H1 (cell line): ENCODE measurements at regions not wholly inside any gene's neighbourhood (a gene's known extent, or its start where the extent isn't known, plus 50 kb on each side); places are given as distances from the start of the nearest gene placed in this dataset.

Experiments used
- CTCF ChIA-PET: fragments of 300-600 bp; sonication (Branson Sonifier 250); formaldehyde crosslinking; loops from one replicate; lab custom pipeline; 2021; ENCODE audit not compliant: partially characterized antibody; lab: Charles Lee
- POLR2A ChIA-PET: fragments of 300-600 bp; sonication (Branson Sonifier 250); formaldehyde crosslinking; loops from one replicate; lab custom pipeline; 2021; ENCODE audit warnings: inconsistent platforms; ENCODE audit not compliant: partially characterized antibody; lab: Charles Lee
- DNase-seq, 2 experiments: peaks; one replicate each; pipeline versions ENCODE4 v3.0.0 to v3.0.0-alpha.2; 2010 to 2022; ENCODE audit warnings: low spot score in 2 of 2, low read depth in 1 of 2, mixed read lengths in 1 of 2
- FAIRE-seq: peaks from 2 replicates; lab custom pipeline; 2011; peaks lifted over from hg19 to GRCh38; lab: Jason Lieb, UNC
- H2AFZ ChIP-seq: 2 replicates; pipeline ENCODE4 v1.8.1; 2012; ENCODE audit warnings: low read length, inconsistent platforms
- H2AK5ac ChIP-seq: 2 replicates; pipeline ENCODE4 v1.6.1; 2013; ENCODE audit warnings: low read depth, low read length
- H2BK120ac ChIP-seq: replicated peaks from 2 replicates; pipeline ENCODE3; 2013; ENCODE audit warnings: low read depth, low read length, inconsistent platforms
- H2BK12ac ChIP-seq: 2 replicates; pipeline ENCODE4 v1.6.1; 2013; ENCODE audit warnings: low read depth, low read length
- H2BK15ac ChIP-seq: 2 replicates; pipeline ENCODE4 v1.6.1; 2013; ENCODE audit warnings: low read length
- H2BK20ac ChIP-seq: 2 replicates; pipeline ENCODE4 v1.6.1; 2013; ENCODE audit warnings: low read length
- H2BK5ac ChIP-seq: 2 replicates; pipeline ENCODE4 v1.6.1; 2013; ENCODE audit warnings: low read depth, low read length
- H3K14ac ChIP-seq: 2 replicates; pipeline ENCODE4 v1.6.1; 2013; ENCODE audit warnings: inconsistent platforms; ENCODE audit not compliant: insufficient read length
- H3K18ac ChIP-seq: 2 replicates; pipeline ENCODE4 v1.6.1; 2013; ENCODE audit warnings: low read length; ENCODE audit errors: extremely low read depth
- H3K23ac ChIP-seq: 2 replicates; pipeline ENCODE4 v1.6.1; 2013; ENCODE audit warnings: inconsistent platforms; ENCODE audit not compliant: insufficient read length
- H3K23me2 ChIP-seq: 2 replicates; pipeline ENCODE4 v1.6.1; 2013; ENCODE audit warnings: low read depth, low read length
- H3K27ac ChIP-seq: 2 replicates; pipeline ENCODE4 v1.6.1; 2011; ENCODE audit warnings: low read depth, low read length, inconsistent platforms
- H3K27me3 ChIP-seq, 4 experiments: replicated peaks in 1 of 4; 1 replicate in 1 of 4; 2 replicates in 3 of 4; pipeline versions ENCODE4 v1.6.1 to v1.8.1; 2011 to 2013; ENCODE audit warnings: low read length in 3 of 4, mild to moderate bottlenecking in 3 of 4, inconsistent platforms in 2 of 4, mixed read lengths in 2 of 4, moderate library complexity in 1 of 4; ENCODE audit not compliant: control insufficient read depth in 3 of 4, insufficient read depth in 3 of 4; ENCODE audit errors: extremely low read depth in 1 of 4
- H3K36me3 ChIP-seq, 4 experiments: 2 replicates each; pipeline versions ENCODE4 v1.6.1 to v1.8.1; 2011 to 2013; ENCODE audit warnings: mild to moderate bottlenecking in 4 of 4, low read length in 3 of 4, moderate library complexity in 2 of 4, control low read depth in 1 of 4, inconsistent platforms in 1 of 4; ENCODE audit not compliant: insufficient read depth in 4 of 4, control insufficient read depth in 2 of 4
- H3K4ac ChIP-seq: replicated peaks from 2 replicates; pipeline ENCODE3; 2013; ENCODE audit warnings: low read length, low read depth, mixed read lengths, inconsistent platforms; ENCODE audit not compliant: insufficient read length
- H3K4me1 ChIP-seq, 4 experiments: replicated peaks in 1 of 4; 1 replicate in 1 of 4; 2 replicates in 3 of 4; pipeline versions ENCODE4 v1.6.1 to v1.8.1; 2011 to 2013; ENCODE audit warnings: low read length in 3 of 4, inconsistent platforms in 2 of 4, mixed read lengths in 1 of 4; ENCODE audit not compliant: insufficient read depth in 4 of 4, control insufficient read depth in 3 of 4
- H3K4me2 ChIP-seq, 2 experiments: 2 replicates each; pipeline versions ENCODE4 v1.6.1 to v1.8.1; 2011 to 2013; ENCODE audit warnings: low read depth in 2 of 2, low read length in 2 of 2, control low read depth in 1 of 2, inconsistent platforms in 1 of 2, mild to moderate bottlenecking in 1 of 2; ENCODE audit not compliant: insufficient read depth in 1 of 2
- H3K4me3 ChIP-seq, 4 experiments: fragments of 200-600, 300-600 bp in 1 of 4; sonication (generic), shearing (Covaris generic), sonication (Bioruptor Twin) in 1 of 4; 2 replicates each; pipeline versions ENCODE4 v1.5.1 to v1.8.1; 2011 to 2016; ENCODE audit warnings: low read length in 4 of 4, low read depth in 3 of 4, control low read depth in 2 of 4, inconsistent platforms in 2 of 4, mild to moderate bottlenecking in 2 of 4, mixed read lengths in 1 of 4, moderate library complexity in 1 of 4; ENCODE audit not compliant: insufficient read depth in 2 of 4; ENCODE audit errors: extremely low read depth in 1 of 4
- H3K56ac ChIP-seq: replicated peaks from 2 replicates; pipeline ENCODE3; 2013; ENCODE audit warnings: low read depth, mild to moderate bottlenecking, mixed read lengths, low read length, inconsistent platforms; ENCODE audit not compliant: insufficient read length
- H3K79me1 ChIP-seq: 2 replicates; pipeline ENCODE4 v1.6.1; 2013; ENCODE audit warnings: low read depth, low read length, control low read depth
- H3K79me2 ChIP-seq, 2 experiments: 2 replicates each; pipeline versions ENCODE4 v1.6.1 to v1.8.1; 2012 to 2013; ENCODE audit warnings: low read length in 2 of 2, mild to moderate bottlenecking in 2 of 2, inconsistent platforms in 1 of 2; ENCODE audit not compliant: insufficient read depth in 2 of 2, control insufficient read depth in 1 of 2
- H3K9ac ChIP-seq, 4 experiments: replicated peaks in 1 of 4; 1 replicate in 1 of 4; 2 replicates in 3 of 4; pipeline versions ENCODE4 v1.6.1 to v1.8.1; 2011 to 2013; ENCODE audit warnings: low read depth in 3 of 4, low read length in 3 of 4, control low read depth in 2 of 4, mild to moderate bottlenecking in 2 of 4, moderate library complexity in 2 of 4, inconsistent platforms in 1 of 4; ENCODE audit errors: extremely low read depth in 1 of 4
- H3K9me3 ChIP-seq, 2 experiments: 2 replicates each; pipeline versions ENCODE4 v1.6.1 to v1.8.1; 2012 to 2013; ENCODE audit warnings: mild to moderate bottlenecking in 2 of 2, moderate library complexity in 2 of 2, control low read depth in 1 of 2, inconsistent platforms in 1 of 2, low read depth in 1 of 2, low read length in 1 of 2, mixed read lengths in 1 of 2; ENCODE audit not compliant: insufficient read depth in 2 of 2
- H4K20me1 ChIP-seq, 2 experiments: replicated peaks in 1 of 2; 2 replicates each; pipeline versions ENCODE3 to v1.8.1; 2011 to 2013; ENCODE audit warnings: inconsistent platforms in 2 of 2, low read length in 2 of 2, mild to moderate bottlenecking in 1 of 2; ENCODE audit not compliant: insufficient read depth in 2 of 2, control insufficient read depth in 1 of 2
- H4K5ac ChIP-seq: 2 replicates; pipeline ENCODE4 v1.6.1; 2013; ENCODE audit warnings: low read length, low read depth, mixed read lengths, inconsistent platforms; ENCODE audit not compliant: insufficient read length
- H4K8ac ChIP-seq: 2 replicates; pipeline ENCODE4 v1.8.0; 2013; ENCODE audit warnings: mild to moderate bottlenecking, moderate library complexity, low read length, inconsistent platforms; ENCODE audit not compliant: insufficient read depth; ENCODE audit errors: extremely low read depth
- H4K91ac ChIP-seq: replicated peaks from 2 replicates; pipeline ENCODE3; 2013; ENCODE audit warnings: low read length, mixed read lengths, inconsistent platforms; ENCODE audit not compliant: insufficient read length
- BCL11A ChIP-seq, 2 experiments: IDR thresholded peaks; one replicate each; pipeline ENCODE4 v1.6.1; 2011; ENCODE audit warnings: low read depth in 2 of 2, low read length in 2 of 2, mild to moderate bottlenecking in 2 of 2
- CHD1 ChIP-seq: IDR thresholded peaks from 2 replicates; pipeline ENCODE4 v1.6.1; 2012; ENCODE audit warnings: low read depth, low read length, improper control_type of control experiment
- CHD2 ChIP-seq: IDR thresholded peaks from 2 replicates; pipeline ENCODE4 v1.6.1; 2012; ENCODE audit warnings: low read length, improper control_type of control experiment
- KDM5A ChIP-seq: fragments of 200-600 bp; IDR thresholded peaks from 2 replicates; pipeline ENCODE4 v1.7.1; 2012; ENCODE audit warnings: mild to moderate bottlenecking, low read length, inconsistent platforms, mixed read lengths
- NANOG ChIP-seq: IDR thresholded peaks from 2 replicates; pipeline ENCODE4 v1.6.1; 2011; ENCODE audit warnings: low read length, low read depth, mild to moderate bottlenecking, inconsistent platforms; ENCODE audit not compliant: insufficient read depth, poor library complexity, severe bottlenecking
- SIN3A ChIP-seq, 2 experiments: IDR thresholded peaks in 1 of 2; conservative IDR thresholded peaks in 1 of 2; 2 replicates each; pipeline ENCODE4 v1.6.1; 2011 to 2012; ENCODE audit warnings: low read length in 2 of 2, improper control_type of control experiment in 1 of 2, low read depth in 1 of 2, mild to moderate bottlenecking in 1 of 2
- SIRT6 ChIP-seq: IDR thresholded peaks from one replicate; pipeline ENCODE4 v1.7.1; 2012; ENCODE audit warnings: low read length, inconsistent platforms
- SP1 ChIP-seq: IDR thresholded peaks from 2 replicates; pipeline ENCODE4 v1.6.1; 2011; ENCODE audit warnings: low read depth, low read length
- SP2 ChIP-seq: IDR thresholded peaks from 2 replicates; pipeline ENCODE4 v1.6.1; 2012; ENCODE audit warnings: mild to moderate bottlenecking, low read length, inconsistent platforms
- ZNF274 ChIP-seq: IDR thresholded peaks from 2 replicates; pipeline ENCODE4 v1.7.0; 2012; ENCODE audit warnings: low read length, borderline replicate concordance; ENCODE audit errors: extremely low read depth
- WGBS, 2 experiments: shearing (Covaris generic) in 1 of 2; methylation state at CpG; one replicate each; pipeline versions ENCODE4 v1.1.6 to v1.1.7; 2013 to 2015; ENCODE audit warnings: low lambda C conversion rate in 2 of 2, mixed read lengths in 2 of 2, inconsistent platforms in 1 of 2, low coverage in 1 of 2, missing lambda C conversion rate in 1 of 2; ENCODE audit not compliant: insufficient replicate concordance in 2 of 2, insufficient coverage in 1 of 2, insufficient read length in 1 of 2; ENCODE audit errors: extremely low coverage in 1 of 2, missing lambda C conversion rate in 1 of 2; 5-methylcytosine and 5-hydroxymethylcytosine counted together
- TF ChIP-seq, protein P1 (sequence below): IDR thresholded peaks from 2 replicates; pipeline ENCODE4 v1.6.1; 2011; ENCODE audit warnings: low read length, improper control_type of control experiment

DNA sequence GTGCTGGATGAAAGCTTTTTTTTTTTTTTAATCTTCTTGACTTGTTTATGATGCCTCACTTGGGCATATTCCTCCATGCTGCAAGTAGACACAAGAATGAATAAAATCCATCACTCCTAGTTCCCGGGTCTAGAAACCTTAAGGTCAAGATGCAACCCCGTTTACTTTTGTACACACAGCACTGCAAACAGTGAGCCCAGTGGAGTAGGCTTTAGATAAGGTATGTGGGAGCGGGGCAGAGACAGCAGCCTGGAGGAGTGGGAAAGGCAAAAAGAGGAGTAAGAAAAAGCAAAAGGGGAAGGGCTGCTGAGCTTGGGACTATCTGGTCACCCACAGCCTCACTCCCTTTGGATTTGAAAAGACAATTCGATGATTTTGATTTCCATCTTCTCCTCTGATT is 429.8 kb upstream of the ARGLU1 start:
- Histone ChIP-seq H2BK20ac (no peak overlapping the region), H3K4me1 (no peaks in the 10 kb centered on the region), H2BK120ac (no peak overlapping the region), H3K4me3 (no peak overlapping the region), H3K9ac (no peak overlapping the region), H3K18ac (no peak overlapping the region), H4K5ac (no peak overlapping the region), H4K91ac (no peak overlapping the region), H2BK5ac (no peak overlapping the region), H4K20me1 (no peaks in the 10 kb centered on the region), H2AK5ac (no peak overlapping the region), H3K27me3 (no peaks in the 10 kb centered on the region), H2BK15ac (no peak overlapping the region), H3K4me2 (no peak overlapping the region), H2AFZ (no peak overlapping the region), H3K36me3 (no peaks in the 10 kb centered on the region), H3K79me1 (no peaks in the 10 kb centered on the region), H3K56ac (no peak overlapping the region), H3K14ac (no peak overlapping the region), H3K9me3 (no peaks in the 10 kb centered on the region), H3K79me2 (no peaks in the 10 kb centered on the region), H4K8ac (no peak overlapping the region), H3K27ac (no peak overlapping the region), H3K4ac (no peak overlapping the region), H2BK12ac (no peak overlapping the region), H3K23me2 (no peaks in the 10 kb centered on the region), H3K23ac (no peak overlapping the region)
- WGBS, 2 experiments = 94% methylated on average over 3 of the region's 4 CpGs; no CpG with 5 or more reads in 1 of the 2 experiments
- FAIRE-seq = no peak
- POLR2A ChIA-PET = no interaction called here
- no peak for DNase-seq
- CTCF ChIA-PET = no interaction called here
- TF ChIP-seq NANOG = no peak
- TF ChIP-seq, protein P1, sequence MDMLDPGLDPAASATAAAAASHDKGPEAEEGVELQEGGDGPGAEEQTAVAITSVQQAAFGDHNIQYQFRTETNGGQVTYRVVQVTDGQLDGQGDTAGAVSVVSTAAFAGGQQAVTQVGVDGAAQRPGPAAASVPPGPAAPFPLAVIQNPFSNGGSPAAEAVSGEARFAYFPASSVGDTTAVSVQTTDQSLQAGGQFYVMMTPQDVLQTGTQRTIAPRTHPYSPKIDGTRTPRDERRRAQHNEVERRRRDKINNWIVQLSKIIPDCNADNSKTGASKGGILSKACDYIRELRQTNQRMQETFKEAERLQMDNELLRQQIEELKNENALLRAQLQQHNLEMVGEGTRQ = no peak
- TF ChIP-seq SIN3A (conservative IDR thresholded peaks at IDR 0.05 in 1 of 2, IDR thresholded peaks at IDR 0.05 in 1 of 2; ENCODE audit: low read depth in 1 of 2, low read length in 2 of 2) = no peak
- TF ChIP-seq BCL11A (IDR thresholded peaks at IDR 0.05; ENCODE audit: low read depth in 2 of 2, low read length in 2 of 2) = no peak
- TF ChIP-seq ZNF274 = no peak
- no peak for TF ChIP-seq CHD1
- no peak for TF ChIP-seq SP2
- TF ChIP-seq KDM5A = no peak
- TF ChIP-seq CHD2 = no peak
- TF ChIP-seq SP1 = no peak
- no peak for TF ChIP-seq SIRT6
